HEK293 (cell line): ENCODE measurements at regions not wholly inside any gene's neighbourhood (a gene's known extent, or its start where the extent isn't known, plus 50 kb on each side); places are given as distances from the start of the nearest gene placed in this dataset.

Experiments
- CTCF ChIA-PET: fragments of 350-600 bp; formaldehyde crosslinking; extraction: SDS; loops from one replicate; lab custom pipeline; 2021; ENCODE audit warnings: antibody characterized with exemption; lab: Yijun Ruan, JAX
- POLR2A ChIA-PET: fragments of 300-600 bp; formaldehyde crosslinking; extraction: SDS; loops from one replicate; lab custom pipeline; 2020; ENCODE audit warnings: antibody characterized with exemption, inconsistent platforms; lab: Yijun Ruan, JAX
- H3K27ac ChIP-seq: fragments of 200-500 bp; sonication (Bioruptor generic); 2 replicates; pipeline ENCODE4 v1.5.1; 2014; ENCODE audit warnings: low read depth, low read length, control low read depth, inconsistent platforms; ENCODE audit errors: extremely low read depth
- H3K36me3 ChIP-seq, 2 experiments: fragments of 200-500 bp in 1 of 2; sonication (Bioruptor generic) in 1 of 2; 1 replicate in 1 of 2; 2 replicates in 1 of 2; pipeline ENCODE4 v1.5.1; 2014 to 2017; ENCODE audit warnings: inconsistent platforms in 2 of 2, low read length in 2 of 2; ENCODE audit not compliant: control insufficient read depth in 2 of 2, insufficient read depth in 1 of 2
- H3K4me1 ChIP-seq: fragments of 200-500 bp; sonication (Bioruptor generic); 2 replicates; pipeline ENCODE4 v1.5.1; 2014; ENCODE audit warnings: mild to moderate bottlenecking, low read length, inconsistent platforms; ENCODE audit not compliant: control insufficient read depth, insufficient read depth
- H3K4me3 ChIP-seq: 2 replicates; pipeline ENCODE4 v1.5.1; 2011; ENCODE audit warnings: low read depth, mild to moderate bottlenecking, control low read depth, low read length, moderate library complexity
- H3K9me3 ChIP-seq: fragments of 200-500 bp; sonication (Bioruptor generic); 2 replicates; pipeline ENCODE4 v1.5.1; 2014; ENCODE audit warnings: low read depth, low read length, inconsistent platforms; ENCODE audit not compliant: control insufficient read depth, insufficient read depth
- HOXC10 ChIP-seq: sonication (generic); formaldehyde crosslinking; IDR thresholded peaks from 2 replicates; pipeline ENCODE4 v1.8.1; 2023; ENCODE audit warnings: mild to moderate bottlenecking, missing genetic modification reagents
- KLF1 ChIP-seq: fragments of 450-650 bp; formaldehyde crosslinking; IDR thresholded peaks from 2 replicates; pipeline ENCODE4 v1.5.1; 2016; ENCODE audit warnings: missing biosample characterization, missing genetic modification characterization
- KLF7 ChIP-seq: fragments of 450-650 bp; formaldehyde crosslinking; IDR thresholded peaks from 2 replicates; pipeline ENCODE4 v1.5.1; 2016; ENCODE audit warnings: missing biosample characterization, missing genetic modification characterization, borderline replicate concordance
- PRDM2 ChIP-seq: fragments of 450-650 bp; formaldehyde crosslinking; IDR thresholded peaks from 2 replicates; pipeline ENCODE4 v1.5.1; 2016; ENCODE audit warnings: missing biosample characterization, missing genetic modification characterization, borderline replicate concordance
- ZBTB11 ChIP-seq: fragments of 450-650 bp; formaldehyde crosslinking; conservative IDR thresholded peaks from 2 replicates; pipeline ENCODE4 v1.5.1; 2016; ENCODE audit warnings: low read depth, missing biosample characterization, missing genetic modification characterization
- ZBTB20 ChIP-seq: fragments of 450-650 bp; formaldehyde crosslinking; IDR thresholded peaks from 2 replicates; pipeline ENCODE4 v1.5.1; 2016; ENCODE audit warnings: missing biosample characterization, missing genetic modification characterization
- ZNF112 ChIP-seq: fragments of 450-650 bp; formaldehyde crosslinking; IDR thresholded peaks from 2 replicates; pipeline ENCODE4 v1.5.0; 2017; ENCODE audit warnings: missing biosample characterization, missing genetic modification characterization
- ZNF529 ChIP-seq: fragments of 450-650 bp; formaldehyde crosslinking; IDR thresholded peaks from 2 replicates; pipeline ENCODE4 v1.5.1; 2017; ENCODE audit warnings: missing genetic modification characterization, missing biosample characterization; ENCODE audit not compliant: insufficient replicate concordance
- ZNF580 ChIP-seq: fragments of 450-650 bp; formaldehyde crosslinking; IDR thresholded peaks from 2 replicates; pipeline ENCODE4 v1.5.1; 2016; ENCODE audit warnings: missing biosample characterization, missing genetic modification characterization
- ZNF777 ChIP-seq: fragments of 450-650 bp; formaldehyde crosslinking; IDR thresholded peaks from 2 replicates; pipeline ENCODE4 v1.5.1; 2017; ENCODE audit warnings: missing biosample characterization, missing genetic modification characterization, borderline replicate concordance
- ZNF792 ChIP-seq: fragments of 450-650 bp; formaldehyde crosslinking; IDR thresholded peaks from 2 replicates; pipeline ENCODE4 v1.5.1; 2016; ENCODE audit warnings: missing biosample characterization, missing genetic modification characterization
- ZSCAN18 ChIP-seq: fragments of 450-650 bp; formaldehyde crosslinking; IDR thresholded peaks from 2 replicates; pipeline ENCODE4 v1.5.1; 2016; ENCODE audit warnings: missing biosample characterization, missing genetic modification characterization

- no peak for TF ChIP-seq PRDM2 (tag by site-specific recombination)
- no peak for TF ChIP-seq ZBTB11 (tag by site-specific recombination)
- no peak for TF ChIP-seq HOXC10
- no peak for TF ChIP-seq KLF7 (tag by site-specific recombination)
- no peak for TF ChIP-seq ZNF529 (tag by site-specific recombination)
- no peak for TF ChIP-seq KLF1 (tag by site-specific recombination)
These were observed 428.9 kb downstream of the MBD2 start (continued) for GRCh38 chr18:53795610-53796009.

- H3K4me1 ChIP-seq: no peaks in the 10 kb centered on the region
- no peak overlapping the region for H3K4me3 ChIP-seq
- POLR2A ChIA-PET: no interaction called here
- CTCF ChIA-PET: no interaction called here
- TF ChIP-seq ZNF777 (tag by site-specific recombination) (no peak), ZBTB20 (tag by site-specific recombination) (no peak)
- TF ChIP-seq, all 188 proteins: peak for 0
- no peaks in the 10 kb centered on the region for H3K9me3 ChIP-seq
- H3K36me3 ChIP-seq: no peaks in the 10 kb centered on the region
- H3K27ac ChIP-seq: no peak overlapping the region
These were observed 429.4 kb downstream of the MBD2 start for GRCh38 chr18:53795061-53795460.

- Histone ChIP-seq H3K4me1 (no peaks in the 10 kb centered on the region), H3K36me3 (no peaks in the 10 kb centered on the region), H3K4me3 (no peak overlapping the region)
- POLR2A ChIA-PET: no interaction called here
- TF ChIP-seq KLF7 (tag by site-specific recombination): no peak
- TF ChIP-seq ZSCAN18 (tag by site-specific recombination): no peak
- no peak for TF ChIP-seq ZNF792 (tag by site-specific recombination)
- no peak for TF ChIP-seq ZNF580 (tag by site-specific recombination)
- TF ChIP-seq ZNF112 (tag by site-specific recombination): no peak
- TF ChIP-seq, all 188 proteins: peak for 0
- no peak overlapping the region for H3K27ac ChIP-seq
- CTCF ChIA-PET: no interaction called here
- H3K9me3 ChIP-seq: no peaks in the 10 kb centered on the region
These were observed 431.7 kb downstream of the MBD2 start for GRCh38 chr18:53792762-53793161.
